B cell (primary cell): ENCODE measurements at regions not wholly inside any gene's neighbourhood (a gene's known extent, or its start where the extent isn't known, plus 50 kb on each side); places are given as distances from the start of the nearest gene placed in this dataset.

Experiments used
- ATAC-seq: fragments of 200-7000 bp; cut with Tn5 transposase; one replicate; pipeline ENCODE4 v1.10.0; 2021; ENCODE audit warnings: low read depth, mild to moderate bottlenecking, moderate number of reproducible peaks, moderate library complexity
- CTCF ChIA-PET: fragments of 350-600 bp; sonication (Branson Sonifier 250); formaldehyde crosslinking; loops from one replicate; lab custom pipeline; 2021; ENCODE audit warnings: antibody characterized with exemption, inconsistent platforms; lab: Charles Lee
- POLR2A ChIA-PET: fragments of 350-600 bp; sonication (Branson Sonifier 250); formaldehyde crosslinking; loops from one replicate; lab custom pipeline; 2021; ENCODE audit warnings: antibody characterized with exemption; lab: Charles Lee
- DNase-seq: peaks from one replicate; pipeline ENCODE4 v3.0.0; 2013
- H2AFZ ChIP-seq: 2 replicates; pipeline ENCODE4 v1.6.1; 2012; ENCODE audit warnings: mild to moderate bottlenecking, low read depth, low read length; ENCODE audit not compliant: insufficient read depth, poor library complexity, severe bottlenecking
- H3K27ac ChIP-seq, 2 donors: 1 replicate in 1 of 2; 2 replicates in 1 of 2; pipeline ENCODE4 v1.5.1; 2012 to 2013; ENCODE audit warnings: low read length in 2 of 2, mild to moderate bottlenecking in 2 of 2, moderate library complexity in 1 of 2
- H3K27me3 ChIP-seq, 4 experiments: fragments of 200-600 bp in 1 of 4; sonication (generic) in 1 of 4; replicated peaks in 1 of 4; 1 replicate in 2 of 4; 2 replicates in 2 of 4; pipeline versions ENCODE4 v1.6.1 to v1.7.0; 2013 to 2016; ENCODE audit warnings: low read length in 3 of 4, mild to moderate bottlenecking in 2 of 4, mixed read lengths in 1 of 4, moderate library complexity in 1 of 4; ENCODE audit not compliant: insufficient read depth in 4 of 4, control insufficient read depth in 3 of 4; ENCODE audit errors: control extremely low read depth in 1 of 4
- H3K36me3 ChIP-seq, 2 experiments: replicated peaks in 1 of 2; 1 replicate in 1 of 2; 2 replicates in 1 of 2; pipeline versions ENCODE4 v1.6.1 to v1.7.1; 2013; ENCODE audit warnings: low read length in 1 of 2; ENCODE audit not compliant: insufficient read depth in 2 of 2, control insufficient read depth in 1 of 2; ENCODE audit errors: control extremely low read depth in 1 of 2, extremely low read depth in 1 of 2
- H3K4me1 ChIP-seq, 2 donors: fragments of 200-600 bp in 1 of 2; sonication (generic) in 1 of 2; 1 replicate in 1 of 2; 2 replicates in 1 of 2; pipeline versions ENCODE4 v1.5.1 to v1.6.1; 2013 to 2017; ENCODE audit warnings: low read length in 2 of 2; ENCODE audit not compliant: control insufficient read depth in 2 of 2, insufficient read depth in 2 of 2
- H3K4me2 ChIP-seq: replicated peaks from 2 replicates; pipeline ENCODE3; 2012; ENCODE audit warnings: mild to moderate bottlenecking, low read depth, low read length; ENCODE audit not compliant: poor library complexity, severe bottlenecking
- H3K4me3 ChIP-seq, 5 experiments: fragments of 200-600 bp in 1 of 5; sonication (generic) in 1 of 5; 1 replicate in 3 of 5; 2 replicates in 2 of 5; pipeline versions ENCODE4 v1.5.1 to v1.7.0; 2011 to 2016; ENCODE audit warnings: low read length in 4 of 5, mild to moderate bottlenecking in 4 of 5, low read depth in 2 of 5, control low read depth in 1 of 5, moderate library complexity in 1 of 5; ENCODE audit not compliant: insufficient read depth in 1 of 5; ENCODE audit errors: control extremely low read depth in 1 of 5, extremely low read depth in 1 of 5
- H3K79me2 ChIP-seq: fragments of 200-600 bp; sonication (generic); one replicate; pipeline ENCODE4 v1.6.0; 2016; ENCODE audit warnings: low read length; ENCODE audit not compliant: control insufficient read depth, insufficient read depth
- H3K9ac ChIP-seq: fragments of 200-600 bp; sonication (generic); 2 replicates; pipeline ENCODE4 v1.6.1; 2017; ENCODE audit warnings: mild to moderate bottlenecking, low read length, moderate library complexity
- H3K9me3 ChIP-seq, 3 donors: one replicate each; pipeline versions ENCODE4 v1.6.1 to v1.7.1; 2013; ENCODE audit warnings: low read length in 2 of 3; ENCODE audit not compliant: control insufficient read depth in 2 of 3, insufficient read depth in 1 of 3; ENCODE audit errors: control extremely low read depth in 1 of 3
- H4K20me1 ChIP-seq: 2 replicates; pipeline ENCODE4 v1.6.0; 2012; ENCODE audit warnings: mild to moderate bottlenecking, low read length; ENCODE audit not compliant: insufficient read depth, control insufficient read depth, poor library complexity, severe bottlenecking
- H3K27ac Mint-ChIP-seq: one replicate; pipeline ENCODE4 v1.8.0; 2021; ENCODE audit warnings: mixed read lengths
- H3K27me3 Mint-ChIP-seq: one replicate; pipeline ENCODE4 v1.8.0; 2021; ENCODE audit warnings: mixed read lengths
- H3K4me1 Mint-ChIP-seq: one replicate; pipeline ENCODE4 v1.8.0; 2021; ENCODE audit warnings: mixed read lengths
- H3K4me3 Mint-ChIP-seq: one replicate; pipeline ENCODE4 v1.8.0; 2021; ENCODE audit warnings: mixed read lengths
- H3K9me3 Mint-ChIP-seq: one replicate; pipeline ENCODE4 v1.8.0; 2022; ENCODE audit warnings: mixed read lengths; ENCODE audit not compliant: insufficient read depth
- CTCF ChIP-seq: fragments of 200-600 bp; IDR thresholded peaks from one replicate; pipeline ENCODE4 v1.8.0; 2022; ENCODE audit warnings: antibody characterized with exemption, mild to moderate bottlenecking
- EZH2 ChIP-seq: IDR thresholded peaks from 2 replicates; pipeline ENCODE4 v1.6.1; 2012; ENCODE audit warnings: borderline replicate concordance, low read depth, mild to moderate bottlenecking, moderate library complexity, low read length; ENCODE audit not compliant: insufficient read depth, poor library complexity, severe bottlenecking
- WGBS: methylation state at CpG from one replicate; pipeline ENCODE4 v1.1.5; 2013; ENCODE audit warnings: missing lambda C conversion rate; ENCODE audit not compliant: insufficient coverage; 5-methylcytosine and 5-hydroxymethylcytosine counted together
- intact Hi-C: fragments of 100-400 bp; cut with micrococcal nuclease; formaldehyde crosslinking; loops from one replicate; pipeline ENCODE4 v1.10.0; 2022

- no peak overlapping the region for H3K27ac Mint-ChIP-seq
- POLR2A ChIA-PET, result no interaction called here
- Histone ChIP-seq H3K4me3 (no peak overlapping the region), H2AFZ (no peak overlapping the region), H3K4me1 (no peaks in the 10 kb centered on the region), H3K27me3 (peaks cover 0 to 3% (median under 1%) of the 10 kb centered on the region in 4 experiments), H3K9me3 (no peaks in the 10 kb centered on the region), H3K4me2 (no peak overlapping the region), H3K27ac (no peak overlapping the region), H3K9ac (no peak overlapping the region), H3K79me2 (no peaks in the 10 kb centered on the region), H4K20me1 (no peaks in the 10 kb centered on the region), H3K36me3 (no peaks in the 10 kb centered on the region)
- H3K9me3 Mint-ChIP-seq, result no peaks in the 10 kb centered on the region
- no peaks in the 10 kb centered on the region for H3K4me1 Mint-ChIP-seq
- CTCF ChIA-PET, result no interaction called here
- TF ChIP-seq EZH2 (no peak), CTCF (no peak)
- H3K27me3 Mint-ChIP-seq, result peaks cover 16% of the 10 kb centered on the region
- no peak for ATAC-seq
- H3K4me3 Mint-ChIP-seq, result no peak overlapping the region
- WGBS, result 100% methylated on average over 4 of the region's 7 CpGs
- DNase-seq, result no peak
- intact Hi-C loops, result no loop called here
Observed at GRCh38 chr6:167761794-167762258, 64.9 kb upstream of the AFDN start.

GRCh38 chr6:167762259-167762962 lies 64.3 kb upstream of the AFDN start:
- Mint-ChIP-seq H3K9me3 (no peaks in the 10 kb centered on the region), H3K4me1 (no peaks in the 10 kb centered on the region), H3K27ac (no peak overlapping the region), H3K4me3 (no peak overlapping the region), H3K27me3 (peaks cover 10% of the 10 kb centered on the region)
- no peaks in the 10 kb centered on the region for H3K36me3 ChIP-seq
- DNase-seq, result no peak
- H4K20me1 ChIP-seq, result no peaks in the 10 kb centered on the region
- H3K79me2 ChIP-seq, result no peaks in the 10 kb centered on the region
- H3K9me3 ChIP-seq, result no peaks in the 10 kb centered on the region
- no peak overlapping the region for H3K9ac ChIP-seq
- H3K27ac ChIP-seq, result no peak overlapping the region
- H3K4me1 ChIP-seq, result no peaks in the 10 kb centered on the region
- WGBS, result 92% methylated on average over 3 of the region's 9 CpGs
- H2AFZ ChIP-seq, result no peak overlapping the region
- intact Hi-C loops, result no loop called here
- H3K4me3 ChIP-seq, result no peak overlapping the region
- CTCF ChIA-PET, result no interaction called here
- POLR2A ChIA-PET, result no interaction called here
- H3K4me2 ChIP-seq, result no peak overlapping the region
- H3K27me3 ChIP-seq, result peaks cover 0 to 3% (median 1%) of the 10 kb centered on the region in 4 experiments
- no peak for ATAC-seq
- no peak for TF ChIP-seq EZH2
- TF ChIP-seq CTCF, result no peak
